ENCODE measurements at regions not wholly inside any gene's neighbourhood (a gene's known extent, or its start where the extent isn't known, plus 50 kb on each side); places are given as distances from the start of the nearest gene placed in this dataset.

DNA sequence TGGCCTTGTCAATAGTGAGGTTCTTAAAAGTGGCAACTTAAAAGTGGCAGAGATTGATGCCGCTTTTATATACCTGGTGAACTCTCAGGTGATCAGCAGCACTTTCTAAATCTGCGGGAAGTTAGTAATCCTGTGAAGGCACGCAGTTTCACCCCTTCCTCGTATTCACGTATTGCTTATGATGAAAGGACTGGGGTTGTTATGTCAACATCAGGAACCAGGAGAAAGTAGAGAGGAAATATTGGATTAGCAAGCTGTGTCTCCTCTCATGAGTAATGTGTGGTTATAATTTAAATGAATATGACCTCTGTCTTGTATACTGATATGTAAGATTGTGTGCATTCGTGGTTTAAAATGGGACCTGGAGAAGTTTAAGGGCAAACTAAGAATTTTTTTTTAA is 544.6 kb downstream of the SLITRK6 start:
- TF ChIP-seq POLR2AphosphoS5 (IDR thresholded peaks at IDR 0.05; ENCODE audit: low read depth, low read length) (no peak), POLR2A (IDR thresholded peaks at IDR 0.05; ENCODE audit: low read depth, low read length) (no peak), TAF1 (IDR thresholded peaks at IDR 0.05; ENCODE audit: borderline replicate concordance, low read depth, low read length) (no peak)
